Lower lobe of right lung (tissue), 2 donors: ENCODE measurements at regions not wholly inside any gene's neighbourhood (a gene's known extent, or its start where the extent isn't known, plus 50 kb on each side); places are given as distances from the start of the nearest gene placed in this dataset.

Source experiments
- ATAC-seq, 2 donors: fragments of 200-7000 bp; cut with Tn5 transposase; one replicate each; pipeline ENCODE4 v1.9.1; 2020 to 2022; ENCODE audit warnings: mild to moderate bottlenecking in 2 of 2, moderate library complexity in 2 of 2
- DNase-seq: peaks from one replicate; pipeline ENCODE4 v3.0.0-alpha.2; 2020
- H3K27ac ChIP-seq: fragments of 200-600 bp; one replicate; pipeline ENCODE4 v1.8.0; 2022
- H3K27me3 ChIP-seq: fragments of 200-600 bp; one replicate; pipeline ENCODE4 v1.8.0; 2022; ENCODE audit warnings: low read depth
- H3K36me3 ChIP-seq: fragments of 200-600 bp; one replicate; pipeline ENCODE4 v1.8.0; 2022; ENCODE audit warnings: mild to moderate bottlenecking
- H3K4me1 ChIP-seq: fragments of 200-600 bp; one replicate; pipeline ENCODE4 v1.8.0; 2022
- H3K4me3 ChIP-seq: fragments of 200-600 bp; one replicate; pipeline ENCODE4 v1.8.0; 2022; ENCODE audit warnings: mild to moderate bottlenecking
- H3K9me3 ChIP-seq: fragments of 200-600 bp; one replicate; pipeline ENCODE4 v1.8.0; 2022
- intact Hi-C: fragments of 100-400 bp; cut with DNase I; formaldehyde crosslinking; loops from one replicate; pipeline ENCODE4 v1.11.0; 2022
- TF ChIP-seq, protein P1 (sequence below): fragments of 200-600 bp; IDR thresholded peaks from one replicate; pipeline ENCODE4 v1.8.0; 2022; ENCODE audit warnings: antibody characterized with exemption, mild to moderate bottlenecking
- donor health status: DM: no; HTN: yes; CAD: no; lungs with severe emphysema.

DNA sequence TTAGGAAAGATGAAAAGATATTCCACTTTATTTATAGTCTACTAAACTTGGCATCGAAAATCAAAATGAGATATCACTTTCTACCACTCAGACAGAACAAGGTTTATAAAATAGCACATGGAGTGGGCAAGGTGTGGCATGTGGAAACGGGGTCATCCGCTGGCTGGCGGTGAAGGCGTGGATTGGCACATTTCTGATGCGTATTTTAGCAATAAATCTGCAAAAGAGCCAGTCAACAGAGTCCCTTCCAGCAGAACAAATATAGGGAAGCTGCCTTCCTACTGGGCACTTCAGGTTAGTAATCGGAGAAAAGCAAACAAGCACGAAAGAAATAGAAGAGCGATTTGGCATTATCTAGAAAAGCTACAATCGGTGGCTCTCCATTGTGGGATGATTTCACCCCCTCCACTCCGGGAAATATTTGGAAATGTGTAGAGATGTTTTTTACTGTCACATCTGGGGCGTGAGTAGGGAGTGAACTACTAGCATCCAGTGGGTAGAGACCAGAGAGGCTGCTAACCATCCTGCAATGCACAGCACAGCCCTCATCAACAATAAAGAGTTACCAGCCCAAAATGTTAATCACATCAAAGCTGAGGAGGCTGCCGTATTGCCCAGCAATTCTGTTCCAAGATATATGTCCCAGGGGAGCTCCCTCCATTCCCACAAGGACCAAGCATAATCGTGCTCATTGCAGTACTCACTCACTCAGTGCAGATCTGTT, 116.1 kb upstream of the PEG3 start:
- H3K27ac ChIP-seq, result no peak overlapping the region
- TF ChIP-seq, protein P1, sequence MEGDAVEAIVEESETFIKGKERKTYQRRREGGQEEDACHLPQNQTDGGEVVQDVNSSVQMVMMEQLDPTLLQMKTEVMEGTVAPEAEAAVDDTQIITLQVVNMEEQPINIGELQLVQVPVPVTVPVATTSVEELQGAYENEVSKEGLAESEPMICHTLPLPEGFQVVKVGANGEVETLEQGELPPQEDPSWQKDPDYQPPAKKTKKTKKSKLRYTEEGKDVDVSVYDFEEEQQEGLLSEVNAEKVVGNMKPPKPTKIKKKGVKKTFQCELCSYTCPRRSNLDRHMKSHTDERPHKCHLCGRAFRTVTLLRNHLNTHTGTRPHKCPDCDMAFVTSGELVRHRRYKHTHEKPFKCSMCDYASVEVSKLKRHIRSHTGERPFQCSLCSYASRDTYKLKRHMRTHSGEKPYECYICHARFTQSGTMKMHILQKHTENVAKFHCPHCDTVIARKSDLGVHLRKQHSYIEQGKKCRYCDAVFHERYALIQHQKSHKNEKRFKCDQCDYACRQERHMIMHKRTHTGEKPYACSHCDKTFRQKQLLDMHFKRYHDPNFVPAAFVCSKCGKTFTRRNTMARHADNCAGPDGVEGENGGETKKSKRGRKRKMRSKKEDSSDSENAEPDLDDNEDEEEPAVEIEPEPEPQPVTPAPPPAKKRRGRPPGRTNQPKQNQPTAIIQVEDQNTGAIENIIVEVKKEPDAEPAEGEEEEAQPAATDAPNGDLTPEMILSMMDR, result no peak
- no peaks in the 10 kb centered on the region for H3K36me3 ChIP-seq
- intact Hi-C loops, result no loop called here
- no peaks in the 10 kb centered on the region for H3K27me3 ChIP-seq
- H3K4me3 ChIP-seq, result no peak overlapping the region
- no peaks in the 10 kb centered on the region for H3K4me1 ChIP-seq
- DNase-seq (no peak), ATAC-seq (no peak)
- H3K9me3 ChIP-seq, result peaks cover under 1% of the 10 kb centered on the region

DNA sequence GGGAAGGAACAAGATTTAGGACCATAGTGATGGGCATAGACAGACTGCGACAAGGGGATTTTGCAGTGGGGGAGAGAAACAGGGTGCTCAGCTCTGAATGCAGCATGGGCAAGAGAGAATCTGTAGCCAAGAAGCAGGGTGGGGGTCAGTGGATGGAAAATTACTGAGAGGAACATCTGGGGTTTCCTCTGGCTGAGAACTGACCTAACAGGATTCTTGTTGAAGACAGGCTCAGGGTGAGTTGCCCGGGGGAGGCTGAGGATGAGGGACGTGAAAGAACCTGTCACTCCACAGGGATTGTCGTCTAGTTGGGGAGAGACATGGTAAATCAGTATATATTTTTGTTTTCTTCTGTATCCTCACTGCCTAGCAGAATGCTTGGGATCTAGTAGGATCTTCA, 118.7 kb upstream of the PEG3 start:
- Histone ChIP-seq H3K4me1 (no peaks in the 10 kb centered on the region), H3K36me3 (no peaks in the 10 kb centered on the region), H3K9me3 (peaks cover 3% of the 10 kb centered on the region), H3K27ac (no peak overlapping the region), H3K4me3 (no peak overlapping the region), H3K27me3 (peaks cover 3% of the 10 kb centered on the region)
- DNase-seq, result no peak
- no peak for ATAC-seq
- intact Hi-C loops, result no loop called here
- TF ChIP-seq, protein P1, result no peak

DNA sequence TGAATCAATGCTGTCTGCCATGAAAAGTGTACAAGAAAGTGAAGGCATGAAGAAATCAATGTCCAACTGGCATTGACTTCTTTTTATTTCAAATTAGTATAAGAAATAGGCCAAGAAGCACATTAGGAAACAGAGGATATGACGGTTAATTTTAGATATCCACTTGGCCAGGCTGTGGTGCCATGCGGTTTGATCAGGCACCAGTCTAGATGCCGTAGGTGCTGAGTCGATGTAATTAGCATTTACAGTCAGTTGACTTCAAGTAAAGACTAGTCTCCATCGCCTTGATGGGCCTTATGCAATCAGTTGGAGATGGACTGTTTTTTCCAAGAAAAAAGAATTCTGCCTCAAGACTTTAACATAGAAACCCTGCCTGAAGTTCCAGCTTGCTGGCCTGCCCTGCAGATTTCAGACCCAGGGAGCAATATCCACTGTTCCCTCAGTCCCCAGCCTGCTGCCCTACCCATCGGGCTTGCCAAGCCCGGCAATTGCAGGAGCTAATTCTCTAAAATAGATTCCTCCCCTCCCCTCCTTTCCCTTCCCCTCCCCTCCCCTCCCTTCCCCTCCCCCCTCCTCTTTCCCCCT, 120.5 kb upstream of the PEG3 start:
- H3K27me3 ChIP-seq, result peaks cover 3% of the 10 kb centered on the region
- no peak overlapping the region for H3K27ac ChIP-seq
- H3K9me3 ChIP-seq, result peaks cover 3% of the 10 kb centered on the region
- intact Hi-C loops, result no loop called here
- no peaks in the 10 kb centered on the region for H3K36me3 ChIP-seq
- TF ChIP-seq, protein P1, result no peak
- DNase-seq, result no peak
- H3K4me1 ChIP-seq, result no peaks in the 10 kb centered on the region
- no peak overlapping the region for H3K4me3 ChIP-seq
- ATAC-seq, result no peak

DNA sequence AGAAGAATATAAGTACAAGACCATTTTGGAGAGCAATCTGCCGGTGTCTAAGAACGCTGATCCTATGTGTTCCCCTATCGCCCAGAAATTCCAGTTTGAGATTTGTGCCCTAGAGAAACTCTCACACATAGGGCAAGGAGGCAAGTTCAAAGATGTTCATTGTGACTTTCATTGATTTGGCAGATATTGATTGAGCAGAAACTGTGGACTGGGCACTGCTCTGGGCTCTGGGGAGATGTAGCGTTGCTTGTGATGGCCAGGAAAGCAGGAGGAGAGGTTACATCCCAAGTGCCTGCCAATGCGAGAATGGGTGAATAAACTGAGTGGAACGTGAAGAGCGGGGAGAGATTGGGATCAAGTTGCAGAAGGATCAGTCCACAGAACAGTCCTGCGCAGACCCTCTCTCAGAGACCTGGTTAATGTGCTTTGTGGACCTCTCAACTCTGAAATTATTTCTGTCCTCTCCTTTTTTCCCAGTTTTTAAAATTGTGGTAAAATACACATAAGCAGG, 123.9 kb upstream of the PEG3 start:
- ATAC-seq, result no peak

DNA sequence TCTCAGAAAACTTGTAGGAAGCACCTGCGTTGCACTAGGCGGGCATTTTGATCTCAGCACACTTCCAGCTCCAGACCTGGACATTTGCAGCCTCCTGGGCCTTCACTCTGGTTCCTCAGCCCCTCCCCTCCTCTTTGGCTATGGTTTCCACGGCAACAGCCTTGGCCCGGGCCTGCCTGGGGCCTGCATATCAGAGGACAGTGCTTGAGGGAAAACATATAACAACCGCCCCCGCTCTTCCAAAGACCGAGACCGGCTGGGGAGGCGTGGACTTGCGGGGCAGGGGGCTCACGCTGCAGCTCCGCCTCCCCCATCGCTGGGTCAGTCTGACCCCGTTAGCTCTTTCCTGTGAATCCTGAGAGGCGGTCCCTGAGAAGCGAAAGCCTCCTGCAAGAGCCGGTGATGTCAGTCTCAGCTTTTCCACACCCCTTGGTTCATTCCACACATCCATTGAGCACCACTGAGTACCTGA, 125.7 kb upstream of the PEG3 start:
- H3K9me3 ChIP-seq, result peaks cover 3% of the 10 kb centered on the region
- H3K27me3 ChIP-seq, result peaks cover 11% of the 10 kb centered on the region
- no peak overlapping the region for H3K4me3 ChIP-seq
- DNase-seq (no peak), ATAC-seq (no peak)
- no peak overlapping the region for H3K27ac ChIP-seq
- no peaks in the 10 kb centered on the region for H3K4me1 ChIP-seq
- TF ChIP-seq, protein P1, result no peak
- H3K36me3 ChIP-seq, result no peaks in the 10 kb centered on the region
- intact Hi-C loops, result no loop called here

More for the DNA sequence above, 123.9 kb upstream of the PEG3 start:
- intact Hi-C loops, result no loop called here
- Histone ChIP-seq H3K36me3 (no peaks in the 10 kb centered on the region), H3K9me3 (peaks cover 3% of the 10 kb centered on the region), H3K4me1 (no peaks in the 10 kb centered on the region), H3K4me3 (no peak overlapping the region), H3K27me3 (peaks cover 11% of the 10 kb centered on the region), H3K27ac (no peak overlapping the region)
- DNase-seq, result no peak
- TF ChIP-seq, protein P1, result no peak
